Central memory CD4-positive, alpha-beta T cell (primary cell): ENCODE measurements at regions not wholly inside any gene's neighbourhood (a gene's known extent, or its start where the extent isn't known, plus 50 kb on each side); places are given as distances from the start of the nearest gene placed in this dataset.

Source experiments
- DNase-seq: peaks from one replicate; pipeline ENCODE4 v3.0.0; 2022

GRCh38 chr11:10358696-10359095 is 53.8 kb downstream of the ADM start:
- no peak for DNase-seq

DNA sequence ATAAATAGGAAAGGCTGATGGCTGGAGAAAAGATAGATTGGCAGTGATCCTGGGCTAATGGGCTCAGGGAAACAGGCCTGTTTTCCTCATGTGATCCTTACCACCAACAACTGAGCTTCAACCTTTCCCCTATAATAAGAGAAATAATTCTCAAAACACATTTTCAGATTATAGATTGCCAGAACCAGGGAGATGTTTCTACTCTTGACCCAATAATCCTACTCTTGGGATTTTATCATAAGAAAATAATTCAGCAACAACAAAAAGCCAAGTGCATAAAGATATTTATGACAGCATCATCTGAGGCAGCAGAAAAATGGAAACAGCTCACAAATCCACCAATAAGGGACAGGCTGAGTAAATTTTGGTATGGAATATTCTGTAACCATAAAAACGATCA is 54.3 kb downstream of the ADM start:
- no peak for DNase-seq

GRCh38 chr11:10360835-10361234 is 56.0 kb downstream of the ADM start:
- DNase-seq = no peak

DNA sequence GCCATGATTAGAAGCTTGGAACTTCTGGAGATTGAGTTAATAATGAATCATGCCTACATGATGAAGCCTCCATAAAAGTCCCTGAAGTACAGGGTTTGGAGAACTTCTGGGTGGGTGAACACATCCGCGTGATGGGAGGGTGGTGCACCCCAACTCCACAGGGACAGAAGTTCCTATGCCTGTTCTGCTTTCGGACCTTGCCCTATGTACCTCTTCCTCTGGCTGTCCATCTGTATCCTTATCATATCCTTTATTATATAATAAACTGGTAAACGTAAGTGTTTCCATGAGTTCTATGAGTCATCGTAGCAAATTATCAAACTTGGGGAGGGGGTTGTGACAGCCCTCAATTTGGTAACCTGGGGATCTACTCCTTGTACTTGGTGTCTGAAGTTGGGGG is 60.2 kb downstream of the ADM start:
- no peak for DNase-seq

- DNase-seq = peak; percentile 31
Observed at GRCh38 chr11:10366568-10367331, 61.9 kb downstream of the ADM start.

DNA sequence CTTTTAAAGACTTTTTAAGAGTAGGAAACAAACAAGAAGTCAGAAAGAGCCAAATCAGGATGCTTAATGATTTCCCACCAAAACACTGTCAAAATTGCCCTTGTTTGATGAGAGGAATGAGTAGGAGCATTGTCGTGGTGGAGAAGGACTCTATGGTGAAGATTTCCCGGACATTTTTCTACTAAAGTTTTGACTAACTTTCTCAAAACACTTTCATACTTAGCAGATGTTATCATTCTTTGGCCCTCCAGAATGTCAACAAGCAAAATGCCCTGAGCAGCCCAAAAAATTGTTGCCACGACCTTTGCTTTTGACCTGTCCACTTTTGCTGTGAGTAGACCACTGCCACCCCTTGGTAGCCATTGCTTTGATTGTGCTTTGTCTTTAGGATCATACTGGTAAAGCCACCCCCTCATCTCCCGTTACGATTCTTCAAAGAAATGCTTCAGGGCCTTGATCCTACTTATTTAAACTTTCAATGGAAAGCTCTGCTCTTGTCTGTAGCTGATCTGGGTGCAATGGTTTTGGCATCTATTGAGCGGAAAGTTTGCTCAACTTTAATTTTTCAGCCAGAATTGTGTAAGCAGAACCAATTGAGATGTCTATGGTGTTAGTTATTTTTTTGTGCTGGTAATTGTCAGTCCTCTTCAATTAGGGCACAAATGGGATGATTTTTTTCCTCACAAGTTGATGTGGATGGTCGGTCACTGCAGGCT is 67.2 kb downstream of the ADM start:
- DNase-seq = no peak

GRCh38 chr11:10373340-10373739 is 68.5 kb downstream of the ADM start:
- no peak for DNase-seq

- DNase-seq = no peak
Observed at GRCh38 chr11:10373929-10374328, 69.1 kb downstream of the ADM start.

GRCh38 chr11:10374386-10374785 is 69.5 kb downstream of the ADM start:
- DNase-seq = no peak

DNA sequence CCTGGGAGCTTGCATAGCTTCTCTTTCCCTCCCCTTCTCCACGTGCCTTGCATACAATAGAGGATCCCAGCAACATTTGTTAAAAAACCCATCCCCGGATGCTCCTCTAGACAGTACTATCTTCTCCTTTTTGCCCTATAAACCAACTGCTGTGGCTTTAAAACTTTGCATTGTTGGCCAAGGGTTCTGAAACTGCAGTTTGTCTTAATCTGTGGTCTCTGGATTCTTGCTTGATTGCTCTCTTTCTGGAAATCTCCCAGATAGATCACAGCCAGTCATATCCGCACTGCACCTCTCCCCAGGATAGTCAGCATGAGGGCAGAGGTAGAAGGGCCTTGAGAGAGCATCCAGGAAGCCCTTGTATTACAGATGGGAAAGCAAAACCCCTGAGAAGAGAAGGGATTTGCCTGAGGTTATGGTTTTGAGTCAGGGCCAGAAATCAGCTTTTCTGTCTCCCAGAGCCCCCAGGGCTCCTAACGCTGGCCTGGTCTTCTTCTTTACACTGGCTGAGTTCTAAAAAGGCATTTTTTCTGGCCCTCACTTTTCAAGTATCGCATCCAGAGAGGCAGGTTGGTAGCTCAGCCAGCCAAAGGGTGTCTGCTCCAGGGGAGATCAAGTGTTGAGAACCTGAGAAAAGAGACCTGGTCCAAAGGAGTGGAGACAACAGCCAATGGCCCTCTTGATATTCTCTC is 70.6 kb downstream of the ADM start:
- no peak for DNase-seq

GRCh38 chr11:10376061-10376460 is 71.2 kb downstream of the ADM start:
- DNase-seq = no peak

DNA sequence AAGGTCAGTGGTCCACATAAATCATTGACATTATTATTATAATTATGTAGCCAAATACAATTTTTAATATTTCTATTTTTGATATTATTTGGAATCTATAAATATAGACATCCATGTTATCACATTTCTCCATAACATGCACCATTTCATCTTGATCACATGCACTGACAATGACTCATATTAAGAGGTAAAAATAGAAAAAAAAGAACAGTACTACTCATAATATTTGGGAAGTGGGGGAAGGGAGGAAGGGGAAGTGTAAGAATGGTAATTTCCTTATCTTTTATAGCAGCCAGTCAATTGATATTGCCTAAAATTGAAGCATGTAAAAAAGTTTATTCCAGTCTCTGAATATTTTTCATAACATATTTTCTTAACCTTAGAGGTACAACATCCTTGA is 72.3 kb downstream of the ADM start:
- DNase-seq = no peak

- no peak for DNase-seq
Observed at GRCh38 chr11:10378362-10378761, 73.5 kb downstream of the ADM start.

GRCh38 chr11:10379022-10379421 is 74.1 kb downstream of the ADM start:
- no peak for DNase-seq

- DNase-seq = no peak
Observed at GRCh38 chr11:10379426-10379825, 74.6 kb downstream of the ADM start.

- DNase-seq = no peak
Observed at GRCh38 chr11:10379871-10380568, 75.0 kb upstream of the AMPD3 start.

GRCh38 chr11:10380921-10381320 is 74.1 kb upstream of the AMPD3 start:
- DNase-seq = no peak

- no peak for DNase-seq
Observed at GRCh38 chr11:10381736-10382135, 73.3 kb upstream of the AMPD3 start.

DNA sequence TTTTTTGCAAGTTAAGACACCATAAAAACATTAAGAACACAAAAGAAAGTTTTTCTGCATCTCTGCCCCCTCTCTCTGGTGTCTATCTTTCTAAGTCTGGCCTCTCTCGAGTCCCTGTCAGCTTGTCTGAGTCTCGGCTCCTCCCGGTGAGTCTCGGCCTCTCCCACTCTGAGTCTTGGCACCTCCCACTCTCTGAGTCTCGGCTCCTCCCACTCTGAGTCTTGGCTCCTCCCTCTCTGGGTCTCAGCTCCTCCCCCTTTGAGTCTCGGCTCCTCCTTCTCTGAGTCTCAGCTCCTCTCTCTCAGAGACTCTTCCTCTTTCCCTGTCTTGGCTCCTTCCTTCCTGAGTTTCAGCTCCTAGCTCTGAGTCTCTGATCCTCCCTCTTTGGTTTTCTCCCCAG is 72.5 kb upstream of the AMPD3 start:
- no peak for DNase-seq

- no peak for DNase-seq
Observed at GRCh38 chr11:10385696-10386095, 69.4 kb upstream of the AMPD3 start.

DNA sequence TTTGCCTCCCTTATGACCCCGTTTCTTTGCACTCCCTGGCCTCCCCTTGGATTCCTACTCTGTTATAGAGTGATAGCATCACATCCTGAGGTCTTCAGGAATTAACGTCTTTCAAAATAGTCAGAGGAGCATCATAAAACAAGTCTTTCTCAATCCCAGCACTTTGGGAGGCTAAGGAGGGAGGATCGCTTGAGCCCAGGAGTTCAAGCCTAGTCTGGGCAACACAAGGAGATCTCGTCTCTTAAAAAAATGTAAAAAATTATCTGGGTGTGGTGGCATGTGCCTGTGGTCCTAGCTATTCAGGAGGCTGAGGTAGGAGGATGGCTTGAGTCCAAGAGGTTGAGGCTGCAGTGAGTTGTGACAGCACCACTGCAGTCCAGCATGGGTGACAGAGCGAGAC is 68.7 kb upstream of the AMPD3 start:
- no peak for DNase-seq

GRCh38 chr11:10386861-10387205 is 68.2 kb upstream of the AMPD3 start:
- no peak for DNase-seq
